HepG2 (cell line): ENCODE measurements at regions not wholly inside any gene's neighbourhood (a gene's known extent, or its start where the extent isn't known, plus 50 kb on each side); places are given as distances from the start of the nearest gene placed in this dataset.

Experiments
- ARID5B ChIP-seq: IDR thresholded peaks from 2 replicates; pipeline ENCODE4 v1.4.0; 2020; ENCODE audit warnings: mild to moderate bottlenecking, missing genetic modification reagents
- FOXM1 ChIP-seq: sonication (generic); formaldehyde crosslinking; IDR thresholded peaks from 2 replicates; pipeline ENCODE4 v1.5.0; 2020; ENCODE audit warnings: missing genetic modification reagents
- HOXD1 ChIP-seq: sonication (generic); formaldehyde crosslinking; IDR thresholded peaks from 2 replicates; pipeline ENCODE4 v1.5.0; 2020; ENCODE audit warnings: missing genetic modification reagents
- KDM3A ChIP-seq: IDR thresholded peaks from 2 replicates; pipeline ENCODE4 v1.6.1; 2018; ENCODE audit warnings: low read depth, missing compliant biosample characterization
- KLF12 ChIP-seq: sonication (generic); formaldehyde crosslinking; IDR thresholded peaks from 2 replicates; pipeline ENCODE4 v1.4.0; 2020; ENCODE audit warnings: missing genetic modification reagents, borderline replicate concordance
- RAD21 ChIP-seq: fragments of 450-650 bp; formaldehyde crosslinking; IDR thresholded peaks from 2 replicates; pipeline ENCODE4 v1.5.0; 2020; ENCODE audit warnings: mild to moderate bottlenecking
- SMC3 ChIP-seq: IDR thresholded peaks from 2 replicates; pipeline ENCODE4 v1.6.1; 2011; ENCODE audit warnings: low read length, improper control_type of control experiment
- ZBTB20 ChIP-seq: sonication (generic); formaldehyde crosslinking; IDR thresholded peaks from 2 replicates; pipeline ENCODE4 v1.8.1; 2023; ENCODE audit warnings: missing genetic modification reagents, low read depth, mild to moderate bottlenecking, borderline replicate concordance
- ZNF576 ChIP-seq: sonication (generic); formaldehyde crosslinking; IDR thresholded peaks from 2 replicates; pipeline ENCODE4 v1.4.0; 2020; ENCODE audit warnings: mild to moderate bottlenecking, missing genetic modification reagents
- TF ChIP-seq, protein P1 (sequence below): sonication (generic); formaldehyde crosslinking; IDR thresholded peaks from 2 replicates; pipeline ENCODE4 v1.5.0; 2020; ENCODE audit warnings: mild to moderate bottlenecking, missing genetic modification reagents, moderate library complexity
- TF ChIP-seq, protein P2 (sequence below): sonication (generic); formaldehyde crosslinking; IDR thresholded peaks from 2 replicates; pipeline ENCODE4 v1.8.0; 2022; ENCODE audit warnings: missing genetic modification reagents, mild to moderate bottlenecking, borderline replicate concordance
- TF ChIP-seq, protein P3 (sequence below): sonication (generic); formaldehyde crosslinking; IDR thresholded peaks from 2 replicates; pipeline ENCODE4 v1.4.0; 2020; ENCODE audit warnings: missing genetic modification reagents

- no peak for TF ChIP-seq SMC3
- no peak for TF ChIP-seq KLF12 (CRISPR knock-in tag)
- no peak for TF ChIP-seq ZBTB20
- no peak for TF ChIP-seq FOXM1
- TF ChIP-seq HOXD1 (CRISPR knock-in tag), result no peak
- TF ChIP-seq ZNF576 (CRISPR knock-in tag), result no peak
- TF ChIP-seq ARID5B (CRISPR knock-in tag), result no peak
- no peak for TF ChIP-seq KDM3A (CRISPR knock-in tag)
- TF ChIP-seq, protein P1, sequence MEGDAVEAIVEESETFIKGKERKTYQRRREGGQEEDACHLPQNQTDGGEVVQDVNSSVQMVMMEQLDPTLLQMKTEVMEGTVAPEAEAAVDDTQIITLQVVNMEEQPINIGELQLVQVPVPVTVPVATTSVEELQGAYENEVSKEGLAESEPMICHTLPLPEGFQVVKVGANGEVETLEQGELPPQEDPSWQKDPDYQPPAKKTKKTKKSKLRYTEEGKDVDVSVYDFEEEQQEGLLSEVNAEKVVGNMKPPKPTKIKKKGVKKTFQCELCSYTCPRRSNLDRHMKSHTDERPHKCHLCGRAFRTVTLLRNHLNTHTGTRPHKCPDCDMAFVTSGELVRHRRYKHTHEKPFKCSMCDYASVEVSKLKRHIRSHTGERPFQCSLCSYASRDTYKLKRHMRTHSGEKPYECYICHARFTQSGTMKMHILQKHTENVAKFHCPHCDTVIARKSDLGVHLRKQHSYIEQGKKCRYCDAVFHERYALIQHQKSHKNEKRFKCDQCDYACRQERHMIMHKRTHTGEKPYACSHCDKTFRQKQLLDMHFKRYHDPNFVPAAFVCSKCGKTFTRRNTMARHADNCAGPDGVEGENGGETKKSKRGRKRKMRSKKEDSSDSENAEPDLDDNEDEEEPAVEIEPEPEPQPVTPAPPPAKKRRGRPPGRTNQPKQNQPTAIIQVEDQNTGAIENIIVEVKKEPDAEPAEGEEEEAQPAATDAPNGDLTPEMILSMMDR, result no peak
- TF ChIP-seq, protein P2, sequence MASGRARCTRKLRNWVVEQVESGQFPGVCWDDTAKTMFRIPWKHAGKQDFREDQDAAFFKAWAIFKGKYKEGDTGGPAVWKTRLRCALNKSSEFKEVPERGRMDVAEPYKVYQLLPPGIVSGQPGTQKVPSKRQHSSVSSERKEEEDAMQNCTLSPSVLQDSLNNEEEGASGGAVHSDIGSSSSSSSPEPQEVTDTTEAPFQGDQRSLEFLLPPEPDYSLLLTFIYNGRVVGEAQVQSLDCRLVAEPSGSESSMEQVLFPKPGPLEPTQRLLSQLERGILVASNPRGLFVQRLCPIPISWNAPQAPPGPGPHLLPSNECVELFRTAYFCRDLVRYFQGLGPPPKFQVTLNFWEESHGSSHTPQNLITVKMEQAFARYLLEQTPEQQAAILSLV, result no peak
- TF ChIP-seq RAD21, result no peak
- TF ChIP-seq, protein P3, sequence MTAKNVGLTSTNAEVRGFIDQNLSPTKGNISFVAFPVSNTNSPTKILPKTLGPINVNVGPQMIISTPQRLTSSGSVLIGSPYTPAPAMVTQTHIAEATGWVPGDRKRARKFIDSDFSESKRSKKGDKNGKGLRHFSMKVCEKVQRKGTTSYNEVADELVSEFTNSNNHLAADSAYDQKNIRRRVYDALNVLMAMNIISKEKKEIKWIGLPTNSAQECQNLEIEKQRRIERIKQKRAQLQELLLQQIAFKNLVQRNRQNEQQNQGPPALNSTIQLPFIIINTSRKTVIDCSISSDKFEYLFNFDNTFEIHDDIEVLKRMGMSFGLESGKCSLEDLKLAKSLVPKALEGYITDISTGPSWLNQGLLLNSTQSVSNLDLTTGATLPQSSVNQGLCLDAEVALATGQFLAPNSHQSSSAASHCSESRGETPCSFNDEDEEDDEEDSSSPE (CRISPR knock-in tag), result no peak
Measured at GRCh38 chr10:33046792-33047191, 88.8 kb upstream of the ITGB1 start.
